ENCODE measurements at regions not wholly inside any gene's neighbourhood (a gene's known extent, or its start where the extent isn't known, plus 50 kb on each side); places are given as distances from the start of the nearest gene placed in this dataset.
"Not testable (repeated sequence)": the region's sequence is repeated elsewhere in the genome, so short reads cannot be mapped to it uniquely, and the experiment has no call there.

DNA sequence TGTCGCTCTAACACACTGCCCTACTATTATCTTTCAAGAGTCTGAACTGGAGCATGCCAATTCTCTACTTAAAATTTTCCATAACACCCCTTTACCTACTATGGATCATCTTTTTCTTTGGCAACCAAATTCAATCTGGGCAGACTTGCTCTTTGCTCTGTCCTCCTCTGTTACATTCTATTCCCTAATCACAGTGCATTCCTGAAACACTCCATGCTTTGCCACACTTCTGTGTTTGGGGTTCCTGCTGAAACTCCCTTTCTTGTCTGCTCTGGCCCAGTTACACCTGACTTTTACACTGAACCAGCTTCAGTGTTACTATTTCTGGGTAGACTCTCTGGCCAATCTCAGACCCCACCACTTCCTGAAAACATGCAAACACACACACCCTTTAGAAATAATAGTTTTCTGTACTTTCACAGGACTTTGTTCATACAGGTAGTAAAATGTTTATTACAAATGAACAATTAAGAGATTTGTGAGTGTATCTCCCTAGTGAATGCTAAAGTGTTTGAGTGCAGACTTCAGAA, 119.9 kb upstream of the DCC start:
- DNase-seq = no peak

DNA sequence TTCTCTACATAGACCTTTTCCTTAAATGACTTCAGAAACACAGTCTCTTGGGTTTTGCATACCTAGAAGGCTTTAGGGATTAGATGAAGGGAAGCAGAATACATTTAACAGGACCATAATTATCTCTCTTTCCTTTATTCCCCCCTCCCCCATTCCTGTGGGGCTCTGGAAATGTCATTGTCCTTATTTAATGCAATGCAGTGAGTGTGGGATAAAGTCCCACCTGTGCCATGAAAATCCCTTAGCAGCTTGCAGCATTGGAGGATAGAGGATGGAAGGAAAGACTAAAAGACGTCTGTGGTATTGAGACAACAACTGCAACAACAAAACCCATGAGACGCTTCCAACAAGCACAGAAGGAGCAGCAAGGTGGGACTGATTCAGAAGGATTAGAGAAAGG, 117.8 kb upstream of the DCC start:
- DNase-seq = no peak

DNA sequence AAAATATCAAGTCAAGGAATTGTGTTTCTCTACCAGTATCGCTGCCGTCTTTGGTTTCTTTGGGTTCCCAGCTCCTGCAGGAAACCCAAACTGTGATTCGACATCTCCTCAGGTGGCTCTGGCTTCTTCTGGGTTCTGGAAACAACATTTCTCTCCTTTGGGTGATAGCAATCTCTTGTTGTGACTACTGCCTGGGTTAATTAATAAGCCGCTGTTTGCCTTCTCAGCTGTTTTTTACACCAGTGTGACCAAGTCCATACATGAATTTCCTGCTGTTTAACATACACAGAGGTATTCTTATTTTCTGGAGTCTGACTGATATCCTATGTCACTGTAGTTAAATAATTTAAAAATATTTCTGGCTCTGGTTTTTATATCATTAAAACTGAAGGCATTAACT, 112.5 kb upstream of the DCC start:
- no peak for DNase-seq

DNA sequence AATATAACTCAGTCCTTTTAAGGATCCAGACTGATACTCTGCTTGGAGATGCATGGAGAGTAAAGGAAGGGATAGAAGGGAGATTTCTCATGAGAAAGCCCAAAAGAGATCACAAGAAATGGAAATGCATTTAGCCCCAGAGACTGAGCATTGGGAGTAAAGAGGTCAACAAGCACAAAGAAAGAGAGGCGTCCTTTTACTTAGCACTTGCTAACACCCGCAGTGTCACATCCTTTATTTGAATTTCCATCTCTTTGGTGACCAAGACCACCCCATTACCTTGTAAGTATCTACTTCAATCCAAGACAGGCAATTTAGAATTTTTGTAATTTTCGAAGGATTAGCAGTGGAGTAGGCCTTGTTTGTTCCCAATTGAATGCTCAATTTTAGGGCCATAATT, 111.8 kb upstream of the DCC start:
- no peak for DNase-seq

DNA sequence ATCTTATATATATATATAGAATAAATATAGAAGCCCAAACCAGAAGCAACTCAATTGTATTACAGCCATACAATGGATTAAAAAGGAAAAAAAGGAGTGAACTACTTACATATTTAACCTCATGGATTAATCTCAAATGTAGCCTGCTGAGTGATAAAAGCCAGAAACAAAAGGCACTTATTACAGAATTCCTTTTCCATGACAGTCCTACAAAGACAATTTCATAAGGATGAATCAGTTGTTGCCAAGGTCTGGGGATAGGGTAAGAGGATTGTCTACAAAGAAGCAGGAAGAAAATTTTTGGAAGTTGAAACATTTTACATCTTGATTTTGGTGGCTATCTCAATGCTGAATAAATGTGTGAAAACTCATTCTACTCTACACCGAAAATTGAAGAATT, 103.9 kb upstream of the DCC start:
- DNase-seq = no peak

DNA sequence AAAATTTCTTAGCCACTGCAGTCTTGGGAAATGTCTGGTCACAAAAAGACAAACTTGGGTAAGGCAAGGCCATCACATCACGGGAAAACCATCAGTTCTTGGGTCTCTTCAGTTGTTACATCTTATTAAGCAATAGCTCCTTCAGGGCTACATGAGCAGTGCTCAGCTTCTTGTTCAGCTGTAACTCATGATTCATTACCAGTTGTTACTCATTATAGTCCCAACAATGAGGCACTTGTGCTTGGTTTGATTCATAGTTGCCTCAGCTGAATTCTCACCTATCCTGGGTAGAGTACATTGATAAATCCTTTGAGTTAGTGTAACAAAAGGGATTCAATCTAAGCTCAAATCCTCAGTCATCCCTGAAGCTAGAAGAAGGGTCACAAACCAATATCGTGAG, 102.4 kb upstream of the DCC start:
- DNase-seq = no peak

DNA sequence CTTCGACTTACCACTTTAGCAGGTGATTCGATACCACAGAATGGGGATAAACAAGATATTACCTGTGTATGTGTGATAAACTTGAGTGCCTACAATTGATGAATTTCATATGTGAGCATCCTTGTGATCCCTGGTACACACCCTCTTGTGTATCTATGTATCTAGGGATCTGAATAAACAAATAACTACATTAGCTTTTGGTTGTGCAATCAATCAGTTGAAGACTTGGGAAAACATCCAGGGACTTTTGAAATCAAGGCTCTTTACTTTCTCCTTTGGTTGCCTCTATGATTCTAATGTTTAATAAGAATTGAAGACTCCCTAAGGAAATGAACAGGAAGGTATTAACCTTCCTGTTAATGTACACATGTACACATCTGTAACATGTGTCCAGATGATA, 97.3 kb upstream of the DCC start:
- no peak for DNase-seq

DNA sequence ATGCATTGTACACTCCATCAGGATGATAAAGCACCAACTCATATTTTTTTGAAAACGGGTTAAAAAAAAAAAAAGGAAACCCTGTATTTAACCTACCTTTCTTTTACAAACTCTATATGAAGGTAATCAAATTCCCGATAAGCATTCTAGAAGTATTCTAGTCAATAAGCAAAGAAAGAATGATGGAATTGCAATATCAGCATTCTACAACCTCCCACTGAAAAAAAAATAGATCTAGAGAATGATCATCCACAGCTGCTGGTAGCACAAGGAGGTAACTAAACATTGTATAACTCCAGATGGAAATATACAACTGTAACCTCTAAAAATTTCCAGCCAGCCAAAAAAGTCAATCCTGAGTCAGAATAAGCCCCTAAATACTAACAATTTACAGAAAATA, 95.3 kb upstream of the DCC start:
- no peak for DNase-seq

DNA sequence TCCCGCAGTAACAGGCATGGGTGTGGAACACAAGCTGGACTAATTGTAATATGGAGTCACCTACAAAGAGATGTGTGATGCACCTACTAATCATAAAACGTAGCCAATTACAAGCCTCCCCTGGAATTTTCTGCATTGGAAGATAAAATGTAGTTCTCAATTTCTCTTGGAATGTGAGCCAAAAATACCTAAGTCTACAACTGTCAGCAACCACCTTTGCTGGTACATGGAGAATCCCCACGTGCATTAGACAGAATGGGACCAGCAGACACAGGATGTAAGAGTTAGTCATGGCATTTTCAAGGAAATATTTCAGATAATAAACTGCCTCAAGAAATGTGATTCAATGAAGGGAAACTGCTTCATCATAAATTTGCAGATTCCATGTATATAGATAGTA, 85.6 kb upstream of the DCC start:
- no peak for DNase-seq

DNA sequence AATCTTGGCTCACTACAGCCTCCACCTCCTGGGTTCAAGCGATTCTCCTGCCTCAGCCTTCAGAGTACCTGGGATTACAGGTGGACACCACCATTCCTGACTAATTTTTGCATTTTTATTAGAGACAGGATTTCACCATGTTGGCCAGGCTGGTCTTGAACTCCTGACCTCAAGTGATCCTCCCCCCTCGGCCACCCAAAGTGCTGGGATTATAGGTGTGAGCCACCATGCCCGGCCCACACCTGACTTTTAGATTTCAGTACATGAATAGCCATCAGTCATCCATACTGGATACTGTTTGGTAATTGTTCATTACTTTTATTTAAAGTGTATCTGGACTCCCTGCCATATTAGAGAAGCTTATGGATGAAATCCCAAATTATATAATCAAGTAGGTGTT, 82.6 kb upstream of the DCC start:
- DNase-seq = not testable (repeated sequence)

DNA sequence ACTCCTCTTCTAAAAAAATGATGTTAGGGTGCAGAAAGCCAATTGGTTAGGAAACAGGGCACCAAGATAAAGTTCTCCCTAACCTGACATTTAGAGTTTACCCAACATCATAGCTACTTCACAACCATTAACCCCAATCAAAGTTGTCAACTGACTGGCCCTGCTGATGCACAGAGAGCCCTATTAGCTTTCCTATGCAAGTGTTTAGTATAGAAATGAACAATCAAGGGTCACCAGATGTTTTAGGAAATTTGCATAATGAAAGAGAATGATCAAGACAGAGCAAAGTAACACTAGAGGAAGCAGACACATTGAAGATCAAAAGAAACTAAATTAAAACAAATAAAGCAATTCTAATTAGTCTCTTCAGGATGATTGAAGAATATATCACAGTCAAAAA, 64.2 kb upstream of the DCC start:
- DNase-seq = no peak

DNA sequence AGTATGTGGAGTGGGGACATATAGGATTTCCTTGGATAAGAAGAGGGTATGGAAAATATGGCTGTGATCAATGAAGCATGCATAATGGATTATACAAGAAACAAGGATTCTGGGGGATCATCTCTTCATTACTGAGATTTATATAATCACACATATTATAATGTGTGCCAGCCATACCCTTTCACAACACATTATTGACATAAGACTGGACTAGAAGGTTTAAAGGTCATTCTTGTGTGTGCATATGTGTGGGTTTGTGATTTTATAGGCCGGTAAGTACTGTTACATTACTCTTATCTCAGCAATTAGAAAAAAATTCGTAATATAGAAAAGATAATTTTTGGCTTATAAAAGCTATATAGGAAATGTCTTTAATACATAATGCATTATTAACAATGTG, 62.2 kb upstream of the DCC start:
- DNase-seq = no peak

DNA sequence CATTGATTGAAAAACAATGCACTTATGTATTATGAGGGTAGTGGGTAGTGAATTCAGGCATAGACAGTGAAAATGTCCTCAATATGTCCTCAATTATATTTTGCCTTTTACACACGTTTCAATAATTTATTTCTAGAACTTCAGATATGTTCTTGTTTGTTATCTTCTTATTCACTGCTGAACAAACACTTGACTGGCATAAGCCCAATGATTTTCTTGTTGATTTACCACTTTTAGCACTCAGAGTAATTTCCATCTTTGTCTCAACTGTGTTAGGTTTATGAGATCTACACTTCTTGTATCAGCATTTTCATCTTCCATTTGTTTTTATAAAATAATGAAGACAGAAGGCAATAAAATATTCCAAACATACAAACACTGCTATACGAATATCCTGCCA, 61.8 kb upstream of the DCC start:
- no peak for DNase-seq

DNA sequence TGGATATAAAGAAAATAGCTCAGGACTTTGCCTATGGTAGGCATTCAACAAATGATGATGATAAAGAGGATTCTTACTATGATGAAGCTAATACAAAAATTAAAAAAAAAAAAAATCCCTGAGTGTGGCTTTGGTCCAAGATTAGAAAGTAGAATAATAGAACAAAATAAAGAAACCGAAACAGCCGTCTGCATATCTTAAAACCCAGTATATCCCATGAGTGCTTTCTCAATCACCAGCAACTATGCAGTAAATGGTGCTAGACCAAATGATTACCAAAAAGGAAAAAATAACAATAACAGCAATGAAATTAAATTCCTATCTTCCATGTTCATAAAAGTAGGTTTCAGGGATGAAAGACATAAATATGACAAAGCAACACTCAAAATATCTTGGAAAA, 59.3 kb upstream of the DCC start:
- no peak for DNase-seq

DNA sequence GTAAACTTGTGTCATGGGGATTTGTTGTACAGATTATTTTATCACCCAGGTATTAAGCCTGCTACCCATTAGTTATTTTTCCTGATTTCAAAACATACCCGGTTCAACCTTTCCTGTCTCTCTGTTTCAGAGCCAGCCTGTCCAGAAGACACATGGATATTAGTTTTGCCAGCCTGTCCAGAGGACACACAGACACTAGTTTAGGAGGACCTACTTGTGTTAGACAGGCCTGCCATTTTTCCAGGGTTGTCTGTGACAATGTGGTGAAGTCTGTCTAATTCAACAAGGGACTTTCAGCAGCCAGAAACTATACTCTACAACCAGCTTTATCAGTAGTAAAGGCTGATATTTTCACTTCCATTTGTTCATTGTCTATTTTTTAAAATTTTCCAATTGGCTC, 56.1 kb upstream of the DCC start:
- DNase-seq = no peak

DNA sequence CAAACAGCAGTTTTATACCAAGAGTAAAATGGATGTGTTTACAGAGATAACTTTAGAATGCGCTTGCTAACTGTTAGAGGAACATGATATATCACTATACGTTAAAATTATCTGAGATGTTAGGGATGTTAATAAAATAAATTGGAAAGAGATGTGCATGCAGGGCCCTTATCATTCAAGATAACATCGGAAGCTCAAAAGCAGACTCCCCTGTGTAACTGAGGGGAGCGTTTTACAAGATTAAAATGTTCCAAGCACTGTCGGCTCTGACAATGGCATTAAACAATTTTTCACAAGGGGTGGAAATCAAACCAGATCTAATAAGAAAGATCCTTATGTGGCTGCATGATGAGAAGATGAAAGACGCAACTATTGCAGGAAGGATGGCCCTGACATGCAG, 53.3 kb upstream of the DCC start:
- DNase-seq = no peak

DNA sequence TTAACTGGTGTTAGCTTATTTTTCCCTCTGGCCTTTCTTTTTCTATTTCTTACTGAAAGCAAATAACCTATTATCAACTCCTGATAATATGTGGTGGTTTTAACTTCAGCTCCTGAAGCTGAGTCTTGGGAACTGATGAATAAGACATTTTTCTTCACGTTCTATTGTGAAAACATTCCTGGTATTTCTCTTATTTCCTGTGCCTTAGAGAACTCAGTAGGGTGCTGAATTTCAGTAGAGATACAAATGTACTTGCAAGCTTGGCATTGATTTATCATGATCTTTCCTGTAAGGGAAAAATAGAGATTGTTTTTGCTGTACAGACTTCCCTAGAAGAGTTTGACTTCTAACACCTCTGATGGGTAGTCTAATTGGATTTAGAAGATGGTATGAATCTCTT, 52.8 kb upstream of the DCC start:
- DNase-seq = no peak

DNA sequence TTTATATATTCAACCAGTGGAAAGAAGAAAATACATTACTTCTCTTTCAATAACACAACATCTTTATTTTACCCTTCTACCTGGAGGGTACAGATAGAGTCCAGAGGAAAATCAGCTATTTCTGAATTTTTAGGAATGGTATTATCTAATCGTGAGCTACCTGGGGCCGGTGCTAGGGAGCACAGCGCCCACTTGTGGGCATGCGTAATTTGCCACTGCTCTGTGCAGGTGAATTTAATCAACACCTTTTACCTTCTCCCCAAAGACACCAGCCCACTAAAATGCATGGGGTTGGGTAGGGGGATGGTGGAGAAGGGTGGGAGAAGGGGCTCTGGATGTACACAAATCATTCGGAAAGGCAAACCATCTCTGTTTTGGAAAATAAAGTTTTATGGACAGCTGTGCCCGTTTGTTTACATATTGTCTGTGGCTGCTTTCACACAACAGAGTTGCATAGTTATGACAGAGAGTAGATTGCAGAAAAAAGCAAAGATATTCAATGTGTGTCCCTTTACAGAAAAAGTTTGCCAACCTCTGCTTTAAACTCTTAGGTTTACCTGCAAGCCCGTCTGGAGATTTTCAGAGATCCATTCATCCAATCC, 51.5 kb upstream of the DCC start:
- DNase-seq = no peak

DNA sequence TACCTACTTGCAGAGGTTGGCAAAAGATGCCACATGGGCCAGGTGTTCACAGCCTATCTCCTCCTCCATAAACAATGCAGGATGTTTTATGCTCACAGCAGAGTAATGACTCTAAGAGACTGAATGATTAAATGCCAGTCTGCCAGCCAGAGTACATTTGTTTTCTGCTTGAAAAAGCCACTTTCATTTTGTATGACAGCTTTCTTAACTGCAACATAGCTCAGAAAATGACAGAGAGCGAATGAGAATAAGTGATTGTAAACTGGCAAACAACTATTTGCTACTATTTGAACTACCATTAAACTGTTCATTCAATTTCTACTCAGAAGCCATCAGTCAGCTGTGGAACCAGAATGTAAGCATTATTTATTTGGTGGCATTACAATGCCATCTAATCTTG, 50.6 kb upstream of the DCC start:
- DNase-seq = no peak
